ENCODE measurements at regions not wholly inside any gene's neighbourhood (a gene's known extent, or its start where the extent isn't known, plus 50 kb on each side); places are given as distances from the start of the nearest gene placed in this dataset.

DNA sequence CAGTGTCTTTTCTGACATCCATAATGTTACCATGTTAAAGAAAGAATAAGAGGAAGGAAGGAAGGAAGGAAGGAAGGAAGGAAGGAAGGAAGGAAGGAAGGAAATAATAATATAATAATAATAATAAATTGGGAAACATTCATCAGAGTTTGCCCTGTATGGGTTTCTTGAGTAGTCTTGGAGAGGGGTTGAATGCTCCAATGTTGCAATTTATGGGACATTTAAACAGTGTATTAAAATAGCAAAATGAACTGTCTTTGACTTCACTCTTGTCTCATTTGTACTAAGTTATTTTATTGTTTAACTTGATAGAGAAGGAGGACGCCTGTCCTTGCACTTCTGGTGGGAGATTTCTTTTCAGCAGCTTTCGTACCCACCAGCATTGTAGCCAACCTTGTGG, 277.7 kb downstream of the RNF144A start:
- Mint-ChIP-seq H3K36me3 (peaks cover 5% of the 10 kb centered on the region), H3K9me3 (peaks cover 9% of the 10 kb centered on the region), H3K4me3 (no peak overlapping the region), H3K27me3 (ENCODE audit: insufficient read depth, low read depth) (no peaks in the 10 kb centered on the region), H3K27ac (peak overlapping the region; percentile 42), H3K4me1 (no peaks in the 10 kb centered on the region)
- no peak for DNase-seq (ENCODE audit: low spot score)
- H3K9ac ChIP-seq, result no peak overlapping the region
- no peak overlapping the region for H3K4me3 ChIP-seq
- no peak overlapping the region for H2AFZ ChIP-seq (replicated peaks)
- peaks cover 12% of the 10 kb centered on the region for H3K4me1 ChIP-seq
- no peaks in the 10 kb centered on the region for H3K9me3 ChIP-seq (ENCODE audit: low read depth)
- TF ChIP-seq, protein P1, sequence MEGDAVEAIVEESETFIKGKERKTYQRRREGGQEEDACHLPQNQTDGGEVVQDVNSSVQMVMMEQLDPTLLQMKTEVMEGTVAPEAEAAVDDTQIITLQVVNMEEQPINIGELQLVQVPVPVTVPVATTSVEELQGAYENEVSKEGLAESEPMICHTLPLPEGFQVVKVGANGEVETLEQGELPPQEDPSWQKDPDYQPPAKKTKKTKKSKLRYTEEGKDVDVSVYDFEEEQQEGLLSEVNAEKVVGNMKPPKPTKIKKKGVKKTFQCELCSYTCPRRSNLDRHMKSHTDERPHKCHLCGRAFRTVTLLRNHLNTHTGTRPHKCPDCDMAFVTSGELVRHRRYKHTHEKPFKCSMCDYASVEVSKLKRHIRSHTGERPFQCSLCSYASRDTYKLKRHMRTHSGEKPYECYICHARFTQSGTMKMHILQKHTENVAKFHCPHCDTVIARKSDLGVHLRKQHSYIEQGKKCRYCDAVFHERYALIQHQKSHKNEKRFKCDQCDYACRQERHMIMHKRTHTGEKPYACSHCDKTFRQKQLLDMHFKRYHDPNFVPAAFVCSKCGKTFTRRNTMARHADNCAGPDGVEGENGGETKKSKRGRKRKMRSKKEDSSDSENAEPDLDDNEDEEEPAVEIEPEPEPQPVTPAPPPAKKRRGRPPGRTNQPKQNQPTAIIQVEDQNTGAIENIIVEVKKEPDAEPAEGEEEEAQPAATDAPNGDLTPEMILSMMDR (IDR thresholded peaks at IDR 0.05), result no peak
- no peak for TF ChIP-seq EZH2 (IDR thresholded peaks at IDR 0.05)
- TF ChIP-seq EZH2phosphoT487 (IDR thresholded peaks at IDR 0.05), result no peak
- H3K36me3 ChIP-seq, result no peaks in the 10 kb centered on the region
- no peak overlapping the region for H3K4me2 ChIP-seq
- no peaks in the 10 kb centered on the region for H4K20me1 ChIP-seq (ENCODE audit: low read depth)
- no peak overlapping the region for H3K27ac ChIP-seq
- H3K79me2 ChIP-seq (ENCODE audit: low read depth), result no peaks in the 10 kb centered on the region
- H3F3A ChIP-seq (ENCODE audit: low read depth), result no peaks in the 10 kb centered on the region
- peaks cover 50% of the 10 kb centered on the region for H3K27me3 ChIP-seq

DNA sequence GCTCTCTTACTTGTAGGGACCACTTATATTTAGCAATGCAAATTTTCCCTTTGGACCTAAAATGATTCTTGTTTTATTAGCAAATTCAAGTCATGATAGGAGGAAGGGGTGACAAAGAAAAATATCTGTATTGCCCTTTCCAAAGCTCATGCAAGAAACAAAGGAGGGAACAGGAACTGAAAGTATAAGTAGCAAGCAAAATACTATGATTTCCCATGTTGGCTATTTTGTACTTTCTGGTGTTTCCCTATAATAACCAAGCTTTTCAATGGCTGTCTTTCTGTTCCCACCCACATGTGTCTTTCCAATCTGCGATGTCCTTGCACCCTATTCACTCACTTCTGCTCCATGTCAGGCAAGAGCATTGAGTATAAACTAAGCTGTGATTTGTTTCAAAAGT, 279.7 kb downstream of the RNF144A start:
- no peak overlapping the region for H2AFZ ChIP-seq (replicated peaks)
- no peaks in the 10 kb centered on the region for H3K36me3 ChIP-seq
- TF ChIP-seq EZH2 (IDR thresholded peaks at IDR 0.05) (no peak), EZH2phosphoT487 (IDR thresholded peaks at IDR 0.05) (no peak)
- TF ChIP-seq, protein P1 (IDR thresholded peaks at IDR 0.05), result no peak
- no peaks in the 10 kb centered on the region for H3K9me3 ChIP-seq (ENCODE audit: low read depth)
- Mint-ChIP-seq H3K36me3 (peaks cover 5% of the 10 kb centered on the region), H3K27me3 (ENCODE audit: insufficient read depth, low read depth) (no peaks in the 10 kb centered on the region), H3K4me3 (no peak overlapping the region), H3K9me3 (peaks cover 9% of the 10 kb centered on the region), H3K27ac (no peak overlapping the region), H3K4me1 (peaks cover 10% of the 10 kb centered on the region)
- H4K20me1 ChIP-seq (ENCODE audit: low read depth), result no peaks in the 10 kb centered on the region
- no peak overlapping the region for H3K4me2 ChIP-seq
- no peaks in the 10 kb centered on the region for H3F3A ChIP-seq (ENCODE audit: low read depth)
- no peak overlapping the region for H3K9ac ChIP-seq
- H3K4me3 ChIP-seq, result no peak overlapping the region
- no peak for DNase-seq (ENCODE audit: low spot score)
- peaks cover 4% of the 10 kb centered on the region for H3K4me1 ChIP-seq
- no peak overlapping the region for H3K27ac ChIP-seq
- no peaks in the 10 kb centered on the region for H3K79me2 ChIP-seq (ENCODE audit: low read depth)
- peaks cover 30% of the 10 kb centered on the region for H3K27me3 ChIP-seq

DNA sequence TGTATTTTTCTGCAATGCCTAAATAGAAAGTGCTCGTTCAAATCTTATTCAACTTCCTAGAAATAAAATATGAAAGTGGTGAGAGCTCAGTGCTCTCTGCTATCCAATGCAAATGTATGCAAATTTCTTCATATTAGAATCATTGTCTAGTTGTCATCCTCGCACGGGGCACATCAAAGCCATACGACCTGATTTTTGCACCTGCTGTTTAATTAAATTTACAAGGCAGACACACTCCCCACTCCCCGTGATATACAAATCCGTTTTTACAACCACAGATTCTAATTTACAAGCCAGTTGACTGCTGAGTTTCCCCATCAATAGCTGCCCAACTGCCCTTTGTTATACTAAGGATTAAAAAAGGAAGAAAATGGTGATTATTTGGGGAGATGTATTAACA, 284.6 kb downstream of the RNF144A start:
- H3K27me3 Mint-ChIP-seq (ENCODE audit: insufficient read depth, low read depth), result peaks cover 4% of the 10 kb centered on the region
- peaks cover 31% of the 10 kb centered on the region for H3K4me1 Mint-ChIP-seq
- no peaks in the 10 kb centered on the region for H3K36me3 ChIP-seq
- no peaks in the 10 kb centered on the region for H4K20me1 ChIP-seq (ENCODE audit: low read depth)
- no peaks in the 10 kb centered on the region for H3K27me3 ChIP-seq
- no peak overlapping the region for H3K4me3 Mint-ChIP-seq
- no peaks in the 10 kb centered on the region for H3F3A ChIP-seq (ENCODE audit: low read depth)
- H3K4me3 ChIP-seq, result no peak overlapping the region
- no peak overlapping the region for H3K9ac ChIP-seq
- H3K9me3 ChIP-seq (ENCODE audit: low read depth), result no peaks in the 10 kb centered on the region
- TF ChIP-seq EZH2 (IDR thresholded peaks at IDR 0.05) (no peak), EZH2phosphoT487 (IDR thresholded peaks at IDR 0.05) (no peak)
- TF ChIP-seq, protein P1 (IDR thresholded peaks at IDR 0.05), result no peak
- H3K9me3 Mint-ChIP-seq, result peaks cover 4% of the 10 kb centered on the region
- no peaks in the 10 kb centered on the region for H3K79me2 ChIP-seq (ENCODE audit: low read depth)
- no peak overlapping the region for H2AFZ ChIP-seq (replicated peaks)
- peaks cover 3% of the 10 kb centered on the region for H3K36me3 Mint-ChIP-seq
- no peak for DNase-seq (ENCODE audit: low spot score)
- peaks cover 13% of the 10 kb centered on the region for H3K4me1 ChIP-seq
- H3K27ac Mint-ChIP-seq, result no peak overlapping the region
- H3K27ac ChIP-seq, result no peak overlapping the region
- H3K4me2 ChIP-seq, result peak overlapping the region; percentile 4
